Right renal cortex interstitium (tissue), 3 donors: ENCODE measurements at regions not wholly inside any gene's neighbourhood (a gene's known extent, or its start where the extent isn't known, plus 50 kb on each side); places are given as distances from the start of the nearest gene placed in this dataset.

ENCODE experiments used
- DNase-seq, 3 donors: peaks; one replicate each; pipeline ENCODE4 v3.0.0-alpha.2; 2013; ENCODE audit warnings: low read depth in 3 of 3, low spot score in 2 of 3

DNA sequence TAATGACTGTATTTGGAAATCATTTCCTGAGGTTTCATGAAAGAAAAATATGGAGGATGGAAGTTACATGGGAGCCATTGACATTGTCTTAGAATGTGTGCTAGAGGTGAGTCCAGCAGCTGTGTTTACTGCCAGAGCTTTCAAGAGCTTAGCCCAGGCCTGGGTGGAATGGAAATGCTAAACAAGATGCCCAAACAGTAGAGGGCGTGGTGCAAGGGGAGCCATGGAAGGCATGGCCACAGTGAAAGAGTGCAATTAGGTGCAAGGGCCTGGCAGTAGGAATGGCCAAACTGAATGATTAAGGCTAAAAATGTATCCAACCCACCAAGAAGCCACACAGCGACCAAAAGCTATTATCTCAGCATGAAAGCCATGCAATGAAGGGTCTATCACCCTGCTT, 257.7 kb upstream of the NR2F2 start:
- no peak for DNase-seq

DNA sequence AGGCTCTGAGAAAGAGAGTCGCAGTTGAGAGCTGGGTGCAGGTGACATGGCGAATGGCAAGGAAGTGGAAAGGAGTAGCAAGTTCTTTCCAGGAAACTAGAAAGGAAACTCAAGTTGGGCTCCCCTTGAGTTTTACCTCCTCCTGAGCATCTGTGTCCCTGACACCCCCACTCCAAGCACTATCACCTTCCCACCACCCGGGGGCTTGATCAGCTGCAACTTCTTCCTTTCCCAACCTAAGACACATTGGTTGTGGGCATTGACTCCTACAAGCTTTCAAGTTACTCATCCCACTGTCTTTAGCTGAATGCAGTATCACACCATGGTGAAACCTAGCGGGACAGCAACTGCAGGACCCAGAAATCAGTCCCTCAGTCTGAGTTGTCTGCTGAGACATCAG, 256.6 kb upstream of the NR2F2 start:
- DNase-seq: no peak

DNA sequence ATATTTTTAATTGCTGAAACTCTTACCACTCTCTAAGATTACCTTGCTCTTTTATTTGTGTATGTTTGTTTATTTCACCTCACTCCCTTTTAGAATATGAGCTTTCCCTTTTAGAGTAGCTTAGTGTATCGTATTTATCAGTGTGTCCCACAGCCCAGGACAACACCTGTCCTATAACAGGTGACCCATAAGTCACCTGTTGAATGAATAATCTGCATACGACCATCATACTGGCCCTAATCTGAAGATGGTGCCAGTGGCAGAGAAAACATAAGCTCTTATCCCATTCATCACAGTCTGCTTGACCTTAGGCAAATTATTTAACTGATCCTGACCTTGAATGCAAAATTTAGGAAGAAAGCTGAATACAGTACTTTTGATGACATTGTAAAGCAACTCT, 254.6 kb upstream of the NR2F2 start:
- DNase-seq: no peak

DNA sequence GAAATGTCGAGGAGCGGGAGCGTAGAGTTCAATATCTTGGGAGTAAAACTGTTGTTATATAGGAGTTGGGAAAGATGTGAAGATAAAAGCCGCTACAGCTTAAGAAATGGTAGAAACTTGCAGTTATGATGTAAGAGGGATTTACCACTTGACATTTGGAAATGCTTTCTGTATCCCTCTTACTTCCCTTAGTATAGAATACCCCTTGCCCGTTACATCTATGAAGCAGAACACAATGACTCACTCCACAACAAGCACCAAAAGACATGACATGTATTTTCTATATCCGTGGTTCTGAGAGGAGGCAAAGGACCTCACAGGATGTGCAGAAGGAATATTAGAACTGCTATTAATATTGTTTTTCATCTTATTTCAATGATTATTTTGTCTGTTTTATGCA, 254.2 kb upstream of the NR2F2 start:
- DNase-seq: no peak

DNA sequence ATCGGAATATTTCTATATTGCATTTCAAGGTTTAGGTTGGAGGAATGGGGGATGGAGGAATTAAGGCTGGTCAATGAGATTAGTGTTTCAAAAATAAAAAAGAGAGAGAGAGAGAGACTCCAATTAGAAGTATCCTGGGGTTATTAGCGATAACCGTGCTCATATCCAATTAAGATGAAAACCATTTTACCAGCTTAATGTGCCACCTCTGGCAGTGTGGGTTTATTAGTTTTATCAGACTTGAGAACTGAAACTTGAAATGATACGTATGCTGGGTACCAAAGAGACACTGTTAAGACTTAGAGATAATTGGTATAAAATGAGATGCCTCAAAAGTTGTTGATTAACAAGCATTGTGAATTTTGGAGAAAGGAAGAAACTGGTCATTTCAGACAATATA, 251.5 kb upstream of the NR2F2 start:
- no peak for DNase-seq

DNA sequence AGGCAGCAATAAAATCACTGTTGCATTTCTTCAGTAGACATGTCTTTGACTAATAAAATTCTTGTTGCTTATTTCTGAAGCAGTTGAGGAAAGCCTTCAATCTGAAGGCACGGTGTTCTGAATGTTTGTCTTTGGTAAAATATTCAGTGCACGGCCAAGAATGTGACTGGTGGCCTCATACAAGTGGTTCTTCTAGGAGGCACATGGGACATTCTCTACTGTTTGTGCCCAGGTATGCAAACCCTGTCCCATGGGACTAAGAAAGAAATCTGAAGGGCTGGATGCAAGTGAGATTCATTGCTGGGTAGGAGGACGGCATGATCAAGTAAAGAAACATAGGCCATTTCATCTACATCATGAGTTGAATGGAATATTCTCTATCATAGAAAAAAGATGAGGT, 250.6 kb upstream of the NR2F2 start:
- no peak for DNase-seq

DNA sequence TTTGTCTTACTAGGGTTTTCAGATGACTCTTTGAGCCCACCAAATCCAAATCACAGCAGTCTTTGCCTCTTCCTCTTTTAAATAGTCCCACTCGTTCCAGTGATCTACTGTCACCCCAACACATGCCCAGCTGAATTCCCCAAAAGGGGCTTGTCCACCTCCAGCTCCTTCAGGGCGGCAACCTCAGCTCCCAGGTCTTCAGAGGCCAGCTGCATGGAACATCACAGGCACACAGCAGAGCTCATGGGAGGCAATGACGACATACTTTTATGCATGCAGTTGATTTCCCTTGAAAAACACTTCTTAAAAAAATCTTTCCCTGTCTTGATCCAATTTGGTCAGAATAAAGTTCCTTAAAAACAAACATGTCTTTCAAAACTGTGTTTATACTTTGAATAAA, 244.3 kb upstream of the NR2F2 start:
- DNase-seq: no peak

DNA sequence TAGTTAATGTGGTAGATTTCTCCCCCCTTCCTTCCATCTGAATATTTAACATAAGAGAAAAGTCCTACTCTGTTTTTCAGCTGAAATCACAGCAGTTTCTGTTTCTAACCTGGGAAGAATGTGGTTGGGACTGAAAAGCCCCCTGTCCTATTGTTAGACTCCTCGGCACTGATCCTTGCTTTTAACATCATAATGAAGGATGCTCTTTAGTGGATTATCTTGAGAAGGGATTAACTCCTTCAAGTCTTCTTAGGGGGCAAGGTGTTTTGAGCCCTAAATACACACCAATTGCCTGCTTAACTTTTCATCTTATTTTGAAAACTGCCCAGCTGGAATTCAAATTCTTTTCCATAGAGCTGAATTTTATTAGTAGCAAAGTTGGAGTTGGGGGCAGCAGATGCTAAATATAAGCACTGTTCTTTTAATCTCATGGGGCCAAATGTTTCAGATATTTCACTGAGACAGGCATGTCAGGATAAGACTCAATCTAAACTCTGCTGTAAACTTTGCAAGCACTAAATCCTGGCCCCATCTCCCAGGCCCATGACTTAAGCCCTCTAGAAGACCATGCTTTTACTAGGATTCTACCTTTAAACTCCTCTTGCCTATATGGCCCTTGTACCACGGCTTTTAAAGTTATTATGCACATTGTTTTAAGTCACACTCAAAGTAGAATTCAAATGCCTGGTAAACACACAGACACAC, 243.2 kb upstream of the NR2F2 start:
- DNase-seq: no peak

DNA sequence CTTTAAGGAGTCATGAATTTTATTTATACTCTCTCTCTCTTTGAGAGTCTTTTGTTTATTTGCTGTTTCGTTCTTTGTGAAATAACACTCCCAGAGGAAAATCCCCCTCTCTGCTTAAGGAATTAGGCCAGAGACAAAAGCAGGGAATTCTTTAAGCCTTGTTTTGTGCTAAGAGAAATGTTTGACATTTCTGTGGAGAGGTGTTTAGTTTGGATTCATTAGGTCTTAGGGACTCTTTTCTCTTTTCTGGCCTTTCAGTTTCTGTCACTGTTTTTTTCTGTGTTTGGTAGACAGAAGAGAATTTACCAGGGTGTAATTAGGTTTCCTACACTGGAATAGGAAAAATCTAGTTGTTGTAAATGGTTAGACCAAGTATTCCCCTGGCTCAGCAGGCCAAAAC, 241.8 kb upstream of the NR2F2 start:
- peak in 1 of 3 donors; percentile 33 for DNase-seq

DNA sequence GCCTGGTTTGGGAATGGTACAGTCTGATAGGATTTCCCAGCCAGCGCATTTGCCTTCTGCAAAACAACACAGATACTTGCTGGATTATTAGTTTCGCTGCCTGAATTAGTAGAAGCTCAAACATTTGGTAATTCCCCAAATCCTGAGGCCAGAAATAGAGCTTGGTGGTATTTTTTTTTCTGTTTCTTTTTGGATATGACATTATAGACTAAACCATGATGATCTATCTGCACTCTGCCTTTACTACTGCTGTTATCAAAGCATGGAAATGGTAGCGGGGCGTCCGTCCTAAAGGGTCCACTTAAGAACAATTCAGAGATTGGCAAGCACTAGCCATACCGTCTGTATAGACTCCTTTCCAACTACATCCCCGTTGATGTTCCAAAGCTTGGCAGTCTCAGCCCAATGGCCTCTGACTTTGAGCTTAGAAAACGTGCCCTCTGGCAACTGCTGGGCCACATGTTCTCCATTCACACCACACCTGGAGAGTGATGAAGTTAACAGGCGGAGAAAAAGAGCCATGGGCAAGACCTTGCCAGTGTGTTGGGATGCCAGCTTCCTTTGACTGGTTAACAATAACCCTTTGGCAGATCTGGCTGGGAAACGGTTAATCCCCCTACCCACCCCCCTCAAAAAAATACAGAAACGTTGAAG, 241.0 kb upstream of the NR2F2 start:
- no peak for DNase-seq

DNA sequence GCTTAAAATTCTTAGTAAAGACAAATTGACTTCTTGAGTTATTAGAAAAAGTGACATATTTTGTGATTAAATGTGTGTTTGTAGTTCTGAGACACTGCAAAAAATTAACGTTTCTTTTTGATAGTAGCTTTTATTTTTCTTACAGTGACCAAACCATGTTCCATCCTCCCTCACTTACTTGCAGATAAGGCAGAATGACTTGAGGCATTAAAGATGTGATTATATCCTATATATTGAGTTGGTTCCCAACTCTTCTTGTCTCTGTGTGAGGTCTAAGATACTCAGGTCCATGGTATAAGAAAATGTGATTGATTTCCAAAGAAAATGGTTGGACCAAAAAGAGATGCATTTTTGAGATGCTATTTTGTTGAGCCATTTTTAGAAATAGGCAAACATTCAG, 238.3 kb upstream of the NR2F2 start:
- no peak for DNase-seq

DNA sequence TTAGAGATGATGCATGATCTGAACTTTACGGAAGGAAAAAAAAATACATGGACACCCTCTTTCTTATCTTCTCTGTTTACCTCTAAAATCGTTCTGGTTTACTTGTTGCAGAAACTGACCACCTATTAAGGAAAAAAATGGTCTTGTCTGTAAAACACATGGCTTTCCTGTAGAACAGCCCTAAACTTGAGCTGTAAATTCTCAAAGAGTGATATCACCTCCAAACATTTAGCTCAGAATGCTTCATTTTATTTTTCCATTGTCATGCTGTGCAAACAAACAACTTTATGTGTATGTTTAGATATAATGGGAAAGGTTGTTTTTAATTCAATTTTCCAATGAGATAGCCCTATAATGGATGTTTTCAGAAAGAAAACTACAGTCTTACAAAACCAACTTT, 237.4 kb upstream of the NR2F2 start:
- DNase-seq: no peak

DNA sequence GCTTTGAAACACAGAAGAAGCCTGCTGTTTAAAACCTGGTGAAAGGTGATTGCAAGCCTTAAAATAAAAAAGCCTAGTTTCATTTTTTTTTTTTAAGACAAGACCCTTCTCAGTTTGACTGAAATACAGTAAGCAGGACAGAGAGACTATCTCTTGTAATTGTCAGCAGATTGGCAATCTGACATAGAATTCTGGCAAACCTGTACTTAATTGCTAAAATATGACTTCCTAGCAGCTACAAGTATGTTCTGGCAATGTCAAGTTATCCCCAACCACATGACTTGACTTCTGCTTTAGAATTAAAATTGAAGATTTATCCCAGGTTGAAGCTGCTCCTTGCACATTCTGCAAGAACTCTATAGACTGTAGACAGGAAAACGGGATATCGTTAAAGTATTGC, 232.8 kb upstream of the NR2F2 start:
- DNase-seq: no peak

DNA sequence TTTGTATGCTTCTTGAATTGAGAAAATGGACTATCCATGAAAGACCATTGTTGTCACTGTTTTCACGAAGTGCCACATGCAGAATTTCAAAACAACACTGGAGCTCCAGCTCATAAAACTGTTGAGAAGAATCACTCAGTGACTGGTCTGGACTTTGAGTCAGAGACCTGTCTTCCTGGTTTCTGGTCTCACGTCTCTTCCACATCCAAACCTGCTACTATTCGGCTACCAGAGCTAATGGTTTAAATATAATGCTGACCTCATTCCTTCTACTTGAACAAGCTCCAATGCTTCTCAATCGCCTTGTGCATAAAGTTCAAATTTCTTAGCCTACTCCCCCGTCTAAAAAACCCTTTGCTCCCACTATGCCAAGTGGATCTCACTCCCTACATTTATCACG, 227.9 kb upstream of the NR2F2 start:
- DNase-seq: no peak

DNA sequence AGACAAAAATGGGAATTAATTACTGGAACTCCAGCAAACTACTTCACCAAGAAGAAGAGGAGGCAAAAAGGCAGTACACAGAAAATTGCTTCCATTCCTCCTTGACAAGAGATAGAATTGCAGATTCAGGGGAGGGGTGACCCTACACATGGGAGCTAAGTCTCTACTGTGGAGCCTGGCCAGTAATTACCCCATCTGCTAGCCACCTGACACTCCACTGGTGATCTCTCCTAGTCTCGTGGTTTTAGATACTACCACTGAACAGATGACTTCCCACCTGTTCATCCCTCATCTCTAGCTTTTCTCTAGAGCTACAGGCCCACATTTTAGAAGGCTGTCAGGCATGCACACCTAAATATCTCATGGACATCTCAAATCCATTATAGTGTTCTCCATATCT, 224.3 kb upstream of the NR2F2 start:
- DNase-seq: no peak

DNA sequence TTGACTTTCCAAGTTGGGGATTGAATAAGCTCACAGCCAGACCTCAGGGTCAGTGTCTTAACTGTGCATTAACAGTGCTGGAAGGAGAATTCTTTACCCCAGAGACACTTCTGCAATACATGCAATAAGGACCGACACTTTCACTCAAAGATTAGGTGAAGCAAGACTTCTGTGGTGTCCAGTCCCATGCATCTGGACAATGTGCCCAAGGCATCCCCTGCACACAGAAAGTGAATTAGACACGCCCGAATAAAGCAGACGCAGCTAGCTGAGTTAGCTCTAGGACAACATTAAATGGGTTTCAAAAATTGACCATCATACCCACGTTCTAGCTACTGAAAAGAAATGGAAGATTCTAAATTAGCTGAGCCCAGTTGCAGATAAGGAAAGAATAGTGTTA, 223.9 kb upstream of the NR2F2 start:
- DNase-seq: no peak

DNA sequence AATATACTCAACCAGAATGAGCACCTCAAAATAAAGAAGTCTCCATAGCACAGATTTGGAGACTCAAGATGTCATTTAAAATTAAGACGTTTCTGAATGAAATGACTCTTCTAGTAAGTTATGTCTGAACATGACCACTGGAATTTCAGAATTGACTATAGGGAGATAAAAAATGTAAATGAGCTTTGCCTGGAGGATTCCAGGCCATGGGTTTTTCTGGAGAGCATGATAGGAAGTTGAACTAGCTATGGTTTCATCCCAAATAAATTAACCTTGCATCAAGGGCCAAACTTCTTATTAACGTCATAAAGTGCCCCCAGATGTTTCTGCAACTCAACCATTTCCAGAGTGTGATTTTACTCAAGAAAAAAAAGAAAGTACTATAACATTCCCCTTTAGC, 222.6 kb upstream of the NR2F2 start:
- no peak for DNase-seq

DNA sequence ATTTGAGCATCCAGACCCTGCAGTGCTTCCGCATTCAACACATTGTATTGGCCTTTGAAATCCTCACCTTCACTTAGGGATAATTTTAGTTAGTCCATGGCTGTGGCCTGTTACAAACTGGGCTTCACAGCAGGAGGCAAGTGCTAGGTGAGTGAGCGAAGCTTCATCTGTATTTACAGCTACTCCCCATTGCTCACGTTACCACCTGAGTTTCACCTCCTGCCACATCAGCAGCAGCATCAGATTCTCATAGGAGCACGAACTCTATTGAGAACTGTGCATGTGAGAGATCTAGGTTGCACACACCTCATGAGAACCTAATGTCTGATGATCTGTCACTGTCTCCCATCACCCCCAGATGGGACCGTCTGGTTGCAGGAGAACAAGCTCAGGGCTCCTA, 222.1 kb upstream of the NR2F2 start:
- DNase-seq: no peak

DNA sequence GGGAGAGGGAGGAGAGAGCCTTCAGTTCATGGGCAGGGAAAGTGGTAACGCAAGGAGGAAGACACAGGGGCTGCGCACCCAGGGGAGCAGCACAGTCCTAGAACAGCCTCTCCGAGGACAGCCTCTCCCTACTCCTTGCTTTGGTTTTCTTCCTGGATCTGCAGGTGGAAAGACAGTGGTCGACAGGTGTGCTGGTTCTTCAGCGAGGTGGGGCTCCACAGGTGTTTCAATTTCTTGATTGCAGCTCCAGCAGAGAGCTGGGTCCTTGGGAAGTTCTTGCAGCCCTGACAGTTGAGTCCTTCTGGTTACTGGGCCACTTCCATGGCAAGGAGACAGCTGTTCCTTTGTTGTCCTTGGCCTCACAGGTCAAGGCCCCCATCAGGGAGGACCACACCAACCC, 220.7 kb upstream of the NR2F2 start:
- no peak for DNase-seq

DNA sequence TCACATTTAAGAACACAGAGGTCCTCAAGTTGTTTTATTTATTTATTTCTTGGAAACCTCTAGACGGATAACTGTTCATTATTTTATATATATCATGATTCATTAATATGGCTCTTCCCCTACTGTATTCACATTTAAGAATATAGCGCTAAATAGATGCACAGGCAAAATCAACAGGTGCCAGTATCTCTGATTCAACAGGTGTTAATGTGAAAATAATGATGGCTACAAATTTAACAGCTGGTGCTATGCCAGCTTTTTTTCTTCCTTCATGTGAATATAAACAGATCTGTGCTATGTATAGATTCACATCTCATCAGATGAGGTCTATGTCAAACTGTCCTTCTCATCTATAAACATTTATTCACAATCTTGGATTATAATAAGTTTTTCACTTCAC, 218.5 kb upstream of the NR2F2 start:
- DNase-seq: no peak

DNA sequence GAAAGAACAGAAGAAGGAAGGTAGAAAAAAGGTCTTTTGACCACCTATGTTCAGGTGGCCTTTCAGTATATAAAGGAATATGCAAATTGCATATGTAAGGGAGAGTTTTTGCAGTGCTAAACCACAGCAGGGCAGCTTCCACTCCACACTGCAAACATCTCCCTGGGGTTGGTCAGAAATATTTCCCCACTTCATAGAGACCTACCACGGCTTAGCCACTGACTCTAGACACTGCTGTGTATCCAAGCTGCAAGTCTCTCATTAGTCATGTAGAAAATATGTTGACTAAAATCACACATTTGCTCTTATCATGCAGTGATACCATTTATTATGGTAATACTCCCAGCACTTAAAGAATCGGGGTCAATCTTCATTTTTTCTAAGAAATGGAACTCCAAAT, 214.9 kb upstream of the NR2F2 start:
- DNase-seq: no peak

DNA sequence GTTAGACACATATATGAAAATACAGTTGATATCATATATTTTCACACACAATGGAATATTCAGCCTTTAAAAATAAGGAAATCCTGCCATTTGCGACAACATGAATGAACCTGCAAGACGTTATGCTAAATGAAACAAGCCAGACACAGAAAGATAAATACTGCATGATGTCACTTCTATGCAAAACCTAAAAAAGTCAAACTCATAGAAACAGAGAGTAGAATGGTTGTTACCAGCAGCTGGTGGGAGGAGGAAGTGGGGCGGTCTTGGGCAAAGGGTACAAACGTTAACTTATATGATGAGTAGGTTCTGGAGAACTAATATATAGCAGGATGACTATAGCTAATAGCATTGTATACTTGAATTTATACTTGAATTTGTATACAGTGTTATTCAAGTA, 213.2 kb upstream of the NR2F2 start:
- DNase-seq: no peak

DNA sequence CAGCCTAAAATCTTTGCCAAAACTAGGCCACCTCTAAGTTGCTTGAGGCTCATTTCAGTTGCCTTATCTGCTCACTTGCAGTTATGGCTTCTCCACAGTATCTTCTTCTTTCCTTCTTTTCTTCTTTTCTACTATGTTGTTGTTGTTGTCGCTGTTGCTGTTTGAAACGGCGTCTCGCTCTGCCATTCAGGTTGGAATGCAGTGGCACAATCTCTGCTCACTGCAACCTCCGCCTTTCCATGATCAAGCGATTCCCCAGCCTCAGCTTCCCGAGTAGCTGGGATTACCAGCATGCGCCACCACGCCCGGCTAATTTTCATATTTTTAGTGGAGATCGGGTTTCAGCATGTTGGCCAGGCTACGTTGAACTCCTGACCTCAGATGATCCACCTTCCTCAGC, 210.8 kb upstream of the NR2F2 start:
- DNase-seq: no peak
